NCI-H1694 (cell line): ENCODE measurements at regions not wholly inside any gene's neighbourhood (a gene's known extent, or its start where the extent isn't known, plus 50 kb on each side); places are given as distances from the start of the nearest gene placed in this dataset.
"Not testable (repeated sequence)": the region's sequence is repeated elsewhere in the genome, so short reads cannot be mapped to it uniquely, and the experiment has no call there.

ENCODE experiments used
- DNase-seq: peaks from one replicate; lab custom pipeline; 2025; lab: John Stamatoyannopoulos, UW

- no peak for DNase-seq
Measured at GRCh38 chr5:99019254-99019653, 90.4 kb upstream of the CHD1 start.

GRCh38 chr5:99010294-99010693 lies 81.5 kb upstream of the CHD1 start:
- no peak for DNase-seq

DNA sequence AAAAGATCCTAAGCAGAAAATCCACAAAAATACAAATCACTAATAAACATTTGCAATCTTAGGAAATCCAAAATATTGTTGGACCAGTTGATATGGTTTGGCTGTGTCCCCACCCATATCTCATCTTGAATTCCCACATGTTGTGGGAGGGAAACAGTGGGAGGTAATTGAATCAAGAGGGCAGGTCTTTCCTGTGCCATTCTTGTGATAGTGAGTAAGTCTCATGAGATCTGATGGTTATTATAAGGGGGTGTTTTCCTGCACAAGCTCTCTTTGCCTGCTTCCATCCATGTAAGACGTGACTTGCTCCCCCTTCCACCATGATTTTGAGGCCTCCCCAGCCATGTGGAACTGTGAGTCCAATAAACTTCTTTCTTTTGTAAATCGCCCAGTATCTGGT lies 79.2 kb upstream of the CHD1 start:
- not testable (repeated sequence) for DNase-seq

GRCh38 chr5:99005506-99005905 lies 76.7 kb upstream of the CHD1 start:
- no peak for DNase-seq

GRCh38 chr5:99004960-99005359 lies 76.2 kb upstream of the CHD1 start:
- DNase-seq: no peak

GRCh38 chr5:99000876-99001275 lies 72.1 kb upstream of the CHD1 start:
- DNase-seq: no peak

DNA sequence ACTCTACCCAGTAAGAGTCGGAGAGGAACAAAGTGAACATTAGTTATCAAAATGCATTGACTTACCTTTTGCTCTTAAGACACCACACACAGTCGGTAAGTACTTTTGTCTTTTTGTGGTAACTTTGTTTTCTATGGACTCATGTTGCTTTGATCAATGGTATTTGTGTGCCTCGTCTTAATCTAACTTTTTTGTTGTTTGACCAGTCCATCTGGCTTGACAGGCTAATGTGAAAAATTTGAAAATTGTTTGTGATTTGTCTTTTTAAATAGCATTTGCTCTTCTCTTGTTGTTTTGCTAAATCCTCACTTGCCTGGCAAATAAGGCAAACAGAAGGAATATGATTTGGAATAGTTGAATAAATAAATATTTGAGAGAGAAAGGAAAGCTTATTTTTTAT lies 71.4 kb upstream of the CHD1 start:
- no peak for DNase-seq

DNA sequence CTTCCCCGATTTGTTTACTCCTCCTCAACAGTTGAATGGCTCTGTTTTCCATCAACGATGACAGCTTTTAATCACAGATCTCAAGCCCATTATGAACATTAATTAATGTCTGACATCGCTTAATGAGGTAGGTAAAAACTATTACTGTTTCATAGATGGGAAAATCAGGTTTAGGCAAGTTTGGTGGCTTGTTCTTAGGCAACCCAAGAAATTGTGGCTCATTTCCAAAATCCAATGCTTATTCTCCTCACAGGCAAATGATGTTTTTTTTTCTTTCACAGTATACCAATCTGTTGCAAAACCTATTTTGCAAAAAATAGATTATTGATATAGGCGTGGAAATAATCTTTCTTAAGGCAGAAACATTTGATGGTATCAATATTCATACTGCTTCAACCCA lies 70.8 kb upstream of the CHD1 start:
- DNase-seq: no peak

DNA sequence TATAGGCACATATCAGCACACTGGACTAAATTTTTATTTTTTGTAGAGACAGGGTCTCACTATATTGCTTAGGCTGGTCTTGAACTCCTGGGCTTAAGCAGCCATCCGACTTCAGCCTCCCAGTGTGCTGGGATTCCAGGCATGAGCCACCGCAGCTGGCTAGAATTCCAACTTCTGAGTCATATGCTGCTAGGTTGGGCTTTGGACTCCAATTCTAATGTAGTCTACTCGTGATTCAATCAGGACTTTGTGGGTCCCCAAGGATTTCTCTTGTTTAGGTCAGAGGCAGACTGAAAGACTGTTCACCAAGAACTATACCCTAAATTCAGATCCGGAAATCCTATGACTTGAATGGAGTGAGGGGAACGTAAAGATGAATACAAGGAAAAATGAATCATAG lies 68.2 kb upstream of the CHD1 start:
- DNase-seq: no peak

- DNase-seq: no peak
Measured at GRCh38 chr5:98994611-98995010, 65.8 kb upstream of the CHD1 start.

GRCh38 chr5:98993512-98993911 lies 64.7 kb upstream of the CHD1 start:
- DNase-seq: no peak

DNA sequence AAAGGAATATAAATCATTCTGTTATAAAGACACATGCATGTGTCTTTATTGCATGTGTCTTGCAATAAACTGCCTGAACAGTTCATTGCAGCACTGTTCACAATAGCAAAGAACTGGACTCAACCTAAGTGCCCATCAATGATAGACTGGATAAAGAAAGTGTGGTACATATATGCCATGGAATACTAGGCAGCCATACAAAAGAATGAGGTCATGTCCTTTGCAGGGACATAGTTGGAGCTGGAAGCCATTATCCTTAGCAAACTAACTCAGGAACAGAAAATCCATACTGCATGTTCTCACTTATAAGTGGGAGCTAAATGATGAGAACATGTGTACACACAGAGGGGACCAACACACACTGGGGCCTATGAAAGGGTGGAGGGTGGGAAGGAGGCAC lies 63.7 kb upstream of the CHD1 start:
- DNase-seq: no peak

- no peak for DNase-seq
Measured at GRCh38 chr5:98989727-98990126, 60.9 kb upstream of the CHD1 start.

GRCh38 chr5:98986587-98986986 lies 57.8 kb upstream of the CHD1 start:
- DNase-seq: no peak

- no peak for DNase-seq
Measured at GRCh38 chr5:98982880-98983279, 54.1 kb upstream of the CHD1 start.
